SK-N-SH (cell line): ENCODE measurements at regions not wholly inside any gene's neighbourhood (a gene's known extent, or its start where the extent isn't known, plus 50 kb on each side); places are given as distances from the start of the nearest gene placed in this dataset.

ENCODE experiments used
- CHD2 ChIP-seq: fragments of 150-350 bp; IDR thresholded peaks from 2 replicates; pipeline ENCODE4 v1.6.1; 2018; ENCODE audit warnings: low read length; ENCODE audit not compliant: partially characterized antibody
- GATA2 ChIP-seq: sonication (generic); formaldehyde crosslinking; IDR thresholded peaks from 2 replicates; pipeline ENCODE4 v1.5.0; 2020; ENCODE audit warnings: mild to moderate bottlenecking, missing genetic modification reagents
- NRF1 ChIP-seq: IDR thresholded peaks from 2 replicates; pipeline ENCODE4 v1.6.1; 2012; ENCODE audit warnings: low read depth, mild to moderate bottlenecking, low read length
- REST ChIP-seq: IDR thresholded peaks from 2 replicates; pipeline ENCODE4 v1.6.1; 2012; ENCODE audit warnings: mild to moderate bottlenecking, low read depth, low read length, moderate library complexity
- RXRA ChIP-seq: IDR thresholded peaks from 2 replicates; pipeline ENCODE4 v1.4.0; 2012; ENCODE audit warnings: low read depth, mild to moderate bottlenecking, borderline replicate concordance
- SIN3A ChIP-seq: IDR thresholded peaks from 2 replicates; pipeline ENCODE4 v1.6.1; 2012; ENCODE audit warnings: low read depth, mild to moderate bottlenecking, low read length, moderate library complexity, borderline replicate concordance
- TF ChIP-seq, protein P1 (sequence below): fragments of 200-600 bp; sonication (generic); IDR thresholded peaks from 2 replicates; pipeline ENCODE4 v1.6.1; 2017; ENCODE audit warnings: antibody characterized with exemption, mild to moderate bottlenecking, moderate library complexity
- TF ChIP-seq, protein P2 (sequence below): fragments of 150-350 bp; IDR thresholded peaks from 2 replicates; pipeline ENCODE4 v1.6.1; 2017; ENCODE audit warnings: antibody characterized with exemption, low read length, low read depth, borderline replicate concordance

GRCh38 chr22:22955276-22955798 is 67.7 kb downstream of the IGLL5 start:
- TF ChIP-seq SIN3A, result no peak
- TF ChIP-seq, protein P1, sequence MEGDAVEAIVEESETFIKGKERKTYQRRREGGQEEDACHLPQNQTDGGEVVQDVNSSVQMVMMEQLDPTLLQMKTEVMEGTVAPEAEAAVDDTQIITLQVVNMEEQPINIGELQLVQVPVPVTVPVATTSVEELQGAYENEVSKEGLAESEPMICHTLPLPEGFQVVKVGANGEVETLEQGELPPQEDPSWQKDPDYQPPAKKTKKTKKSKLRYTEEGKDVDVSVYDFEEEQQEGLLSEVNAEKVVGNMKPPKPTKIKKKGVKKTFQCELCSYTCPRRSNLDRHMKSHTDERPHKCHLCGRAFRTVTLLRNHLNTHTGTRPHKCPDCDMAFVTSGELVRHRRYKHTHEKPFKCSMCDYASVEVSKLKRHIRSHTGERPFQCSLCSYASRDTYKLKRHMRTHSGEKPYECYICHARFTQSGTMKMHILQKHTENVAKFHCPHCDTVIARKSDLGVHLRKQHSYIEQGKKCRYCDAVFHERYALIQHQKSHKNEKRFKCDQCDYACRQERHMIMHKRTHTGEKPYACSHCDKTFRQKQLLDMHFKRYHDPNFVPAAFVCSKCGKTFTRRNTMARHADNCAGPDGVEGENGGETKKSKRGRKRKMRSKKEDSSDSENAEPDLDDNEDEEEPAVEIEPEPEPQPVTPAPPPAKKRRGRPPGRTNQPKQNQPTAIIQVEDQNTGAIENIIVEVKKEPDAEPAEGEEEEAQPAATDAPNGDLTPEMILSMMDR, result no peak
- TF ChIP-seq RXRA, result no peak
- TF ChIP-seq GATA2, result no peak
- TF ChIP-seq NRF1, result no peak
- TF ChIP-seq CHD2, result no peak
- TF ChIP-seq, protein P2, sequence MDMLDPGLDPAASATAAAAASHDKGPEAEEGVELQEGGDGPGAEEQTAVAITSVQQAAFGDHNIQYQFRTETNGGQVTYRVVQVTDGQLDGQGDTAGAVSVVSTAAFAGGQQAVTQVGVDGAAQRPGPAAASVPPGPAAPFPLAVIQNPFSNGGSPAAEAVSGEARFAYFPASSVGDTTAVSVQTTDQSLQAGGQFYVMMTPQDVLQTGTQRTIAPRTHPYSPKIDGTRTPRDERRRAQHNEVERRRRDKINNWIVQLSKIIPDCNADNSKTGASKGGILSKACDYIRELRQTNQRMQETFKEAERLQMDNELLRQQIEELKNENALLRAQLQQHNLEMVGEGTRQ, result no peak
- no peak for TF ChIP-seq REST
